Heart left ventricle (tissue), 13 donors: ENCODE measurements at regions not wholly inside any gene's neighbourhood (a gene's known extent, or its start where the extent isn't known, plus 50 kb on each side); places are given as distances from the start of the nearest gene placed in this dataset.

Source experiments
- CTCF ChIP-seq, 12 donors: fragments of 200-600 bp; sonication (generic) in 4 of 12; IDR thresholded peaks; one replicate each; pipeline versions ENCODE4 v1.5.0 to v1.8.0; 2018 to 2022; ENCODE audit warnings: antibody characterized with exemption in 12 of 12, mild to moderate bottlenecking in 5 of 12
- POLR2A ChIP-seq, 2 donors: fragments of 450-650 bp; IDR thresholded peaks; one replicate each; pipeline ENCODE4 v1.6.1; 2017; ENCODE audit warnings: antibody characterized with exemption in 2 of 2, mild to moderate bottlenecking in 2 of 2, moderate library complexity in 2 of 2
- donor health status: ischemic (EF 13 %, LVEDD 7.1; RV severe dilation, severe dysfunction).
- donor health status: DM: no; HTN: yes; CAD: no.
- donor health status: DM: no; HTN: no; CAD: no.
- donor health status: ischemic (EF 25% LVEDD 6.9; RV normal size, moderate dysfunction).
- donor health status: ischemic (EF 25% LVEDD 5.7; RV mildly dilated, moderate dysfunction).
- donor health status: ischemic (EF 35%, LVEDD 5.7; RV mildly dilated, moderate dysfunction).
- donor health status: nonischemic (EF 11% LVEDD 7.7; RV severe dilation, severe dysfunction).
- donor health status: DM: yes; HTN: yes; CAD: no.
- donor health status: PGD.
- donor health status: ischemic (EF 29% LVEDD 5.4; RV normal size, mild dysfunction).
- donor health status: nonischemic (EF 23%, LVEDD 6.1; RV moderate dilation, normal function).

- no peak for TF ChIP-seq CTCF (IDR thresholded peaks at IDR 0.05)
- no peak for TF ChIP-seq POLR2A (IDR thresholded peaks at IDR 0.05)
Measured at GRCh38 chr3:106182950-106183511, 314.2 kb upstream of the CBLB start.
